ENCODE measurements at regions not wholly inside any gene's neighbourhood (a gene's known extent, or its start where the extent isn't known, plus 50 kb on each side); places are given as distances from the start of the nearest gene placed in this dataset.
"Not testable (repeated sequence)": the region's sequence is repeated elsewhere in the genome, so short reads cannot be mapped to it uniquely, and the experiment has no call there.

DNA sequence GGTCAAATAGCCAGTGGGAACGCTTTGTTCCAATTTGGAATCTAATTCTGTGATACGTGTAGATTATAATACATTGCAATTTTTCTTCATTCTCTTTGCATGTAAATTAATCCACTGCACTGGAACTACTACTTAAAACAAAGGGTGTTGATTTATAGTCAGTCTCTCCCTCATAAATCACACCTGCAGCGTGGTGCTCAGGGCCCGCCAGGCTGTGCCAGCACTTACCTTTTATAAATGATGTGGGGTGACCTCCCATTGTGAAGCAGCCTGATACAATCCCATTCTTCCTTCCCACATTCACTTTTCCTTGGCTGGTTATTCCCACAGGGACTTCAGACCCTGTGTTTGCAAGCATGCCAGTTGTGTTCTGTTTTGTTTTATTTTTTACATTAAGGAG lies 302.3 kb upstream of the ID2 start:
- Histone ChIP-seq H3K9me3 (ENCODE audit: control insufficient read depth in 2 of 2, low read length in 2 of 2) (no peaks in the 10 kb centered on the region), H3K4me1 (ENCODE audit: control insufficient read depth, insufficient read depth, low read length) (no peaks in the 10 kb centered on the region), H3K27me3 (ENCODE audit: control insufficient read depth in 1 of 2, insufficient read depth in 2 of 2, low read length in 2 of 2) (no peaks in the 10 kb centered on the region), H3K9ac (ENCODE audit: low read length in 2 of 2) (no peak overlapping the region), H3K4me3 (ENCODE audit: low read length in 2 of 2) (no peak overlapping the region), H3K36me3 (ENCODE audit: control insufficient read depth in 2 of 2, insufficient read depth in 2 of 2, low read length in 2 of 2) (no peaks in the 10 kb centered on the region), H3K27ac (ENCODE audit: low read length) (no peak overlapping the region)

- Histone ChIP-seq H3K27me3 (ENCODE audit: control insufficient read depth in 1 of 2, insufficient read depth in 2 of 2, low read length in 2 of 2) (no peaks in the 10 kb centered on the region), H3K27ac (ENCODE audit: low read length) (no peak overlapping the region), H3K9me3 (ENCODE audit: control insufficient read depth in 2 of 2, low read length in 2 of 2) (no peaks in the 10 kb centered on the region), H3K9ac (ENCODE audit: low read length in 2 of 2) (no peak overlapping the region), H3K36me3 (ENCODE audit: control insufficient read depth in 2 of 2, insufficient read depth in 2 of 2, low read length in 2 of 2) (no peaks in the 10 kb centered on the region), H3K4me1 (ENCODE audit: control insufficient read depth, insufficient read depth, low read length) (no peaks in the 10 kb centered on the region), H3K4me3 (ENCODE audit: low read length in 2 of 2) (no peak overlapping the region)
These were observed 301.8 kb upstream of the ID2 start for GRCh38 chr2:8380026-8380425.

DNA sequence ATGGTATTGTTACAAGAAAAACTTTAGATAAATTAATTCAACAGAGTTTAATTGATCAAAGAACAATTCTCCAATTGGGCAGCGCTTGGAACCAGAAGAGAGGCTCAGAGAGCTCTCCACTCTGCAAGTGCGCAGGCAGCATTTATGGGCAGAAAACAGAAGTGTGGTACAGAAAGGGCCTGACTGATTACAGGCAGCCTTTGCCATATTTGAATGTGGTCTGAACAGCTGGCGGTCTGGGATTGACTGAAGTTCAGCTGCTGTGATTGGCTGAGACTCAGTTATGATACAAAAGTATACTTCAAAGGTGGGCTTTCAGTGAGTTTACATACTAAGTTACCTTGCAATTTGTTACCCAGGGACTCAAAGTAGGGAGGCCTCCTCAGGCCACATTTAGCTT lies 301.3 kb upstream of the ID2 start:
- no peak overlapping the region for H3K9ac ChIP-seq (ENCODE audit: low read length in 2 of 2)
- H3K4me3 ChIP-seq (ENCODE audit: low read length in 2 of 2): no peak overlapping the region
- H3K36me3 ChIP-seq (ENCODE audit: control insufficient read depth in 2 of 2, insufficient read depth in 2 of 2, low read length in 2 of 2): no peaks in the 10 kb centered on the region
- H3K27me3 ChIP-seq (ENCODE audit: control insufficient read depth in 1 of 2, insufficient read depth in 2 of 2, low read length in 2 of 2): no peaks in the 10 kb centered on the region
- H3K9me3 ChIP-seq (ENCODE audit: control insufficient read depth in 2 of 2, low read length in 2 of 2): no peaks in the 10 kb centered on the region
- no peak overlapping the region for H3K27ac ChIP-seq (ENCODE audit: low read length)
- no peaks in the 10 kb centered on the region for H3K4me1 ChIP-seq (ENCODE audit: control insufficient read depth, insufficient read depth, low read length)

DNA sequence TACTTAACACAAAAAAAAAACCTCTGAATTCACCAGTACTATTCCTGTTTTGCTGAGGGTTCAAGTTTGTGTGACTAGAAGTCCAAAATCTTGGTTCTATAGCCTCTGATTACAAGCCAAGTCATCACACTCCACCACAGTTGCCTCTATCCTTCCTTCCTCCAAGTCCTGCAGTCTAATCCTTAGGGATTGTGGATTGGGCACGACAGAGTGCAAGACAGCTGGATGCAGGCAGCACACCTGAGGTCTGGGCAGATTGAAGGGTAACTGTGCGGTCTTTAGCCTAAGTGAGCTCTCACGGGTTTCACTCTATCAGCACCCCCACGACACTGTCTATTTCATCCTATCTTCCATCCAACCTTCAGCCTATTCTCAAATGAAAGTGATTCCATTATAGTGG lies 299.4 kb upstream of the ID2 start:
- no peak overlapping the region for H3K4me3 ChIP-seq (ENCODE audit: low read length in 2 of 2)

DNA sequence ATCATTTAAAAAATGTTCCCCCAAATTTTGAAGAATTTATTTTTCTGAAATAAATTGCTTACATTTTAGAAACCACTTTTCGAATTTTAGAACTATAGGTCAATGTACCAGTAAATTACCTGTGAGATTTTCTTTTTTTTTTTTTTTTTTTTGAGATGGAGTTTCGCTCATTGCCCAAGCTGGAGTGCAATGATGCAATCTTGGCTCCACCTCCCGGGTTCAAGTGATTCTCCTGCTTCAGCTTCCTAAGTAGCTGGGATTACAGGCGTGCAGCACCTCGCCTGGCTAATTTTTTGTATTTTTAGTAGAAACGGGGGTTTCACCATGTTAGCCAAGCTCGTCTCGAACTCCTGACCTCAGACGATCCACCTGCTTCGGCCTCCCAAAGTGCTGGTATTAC lies 295.1 kb upstream of the ID2 start:
- H3K27me3 ChIP-seq (ENCODE audit: control insufficient read depth in 1 of 2, insufficient read depth in 2 of 2, low read length in 2 of 2); H3K9ac ChIP-seq (ENCODE audit: low read length in 2 of 2); H3K36me3 ChIP-seq (ENCODE audit: control insufficient read depth in 2 of 2, insufficient read depth in 2 of 2, low read length in 2 of 2); H3K4me1 ChIP-seq (ENCODE audit: control insufficient read depth, insufficient read depth, low read length); H3K27ac ChIP-seq (ENCODE audit: low read length); H3K4me3 ChIP-seq (ENCODE audit: low read length in 2 of 2); H3K9me3 ChIP-seq (ENCODE audit: control insufficient read depth in 2 of 2, low read length in 2 of 2): not testable (repeated sequence)

More for the DNA sequence above, 299.4 kb upstream of the ID2 start:
- Histone ChIP-seq H3K9me3 (ENCODE audit: control insufficient read depth in 2 of 2, low read length in 2 of 2) (no peaks in the 10 kb centered on the region), H3K36me3 (ENCODE audit: control insufficient read depth in 2 of 2, insufficient read depth in 2 of 2, low read length in 2 of 2) (no peaks in the 10 kb centered on the region), H3K27ac (ENCODE audit: low read length) (no peak overlapping the region), H3K4me1 (ENCODE audit: control insufficient read depth, insufficient read depth, low read length) (no peaks in the 10 kb centered on the region), H3K9ac (ENCODE audit: low read length in 2 of 2) (no peak overlapping the region), H3K27me3 (ENCODE audit: control insufficient read depth in 1 of 2, insufficient read depth in 2 of 2, low read length in 2 of 2) (no peaks in the 10 kb centered on the region)

GRCh38 chr2:8388781-8389180 lies 293.1 kb upstream of the ID2 start:
- peaks cover 0 to 2% of the 10 kb centered on the region in 2 donors for H3K9me3 ChIP-seq (ENCODE audit: control insufficient read depth in 2 of 2, low read length in 2 of 2)
- H3K9ac ChIP-seq (ENCODE audit: low read length in 2 of 2): no peak overlapping the region
- no peak overlapping the region for H3K27ac ChIP-seq (ENCODE audit: low read length)
- H3K4me3 ChIP-seq (ENCODE audit: low read length in 2 of 2): no peak overlapping the region
- no peaks in the 10 kb centered on the region for H3K27me3 ChIP-seq (ENCODE audit: control insufficient read depth in 1 of 2, insufficient read depth in 2 of 2, low read length in 2 of 2)
- H3K36me3 ChIP-seq (ENCODE audit: control insufficient read depth in 2 of 2, insufficient read depth in 2 of 2, low read length in 2 of 2): no peaks in the 10 kb centered on the region
- H3K4me1 ChIP-seq (ENCODE audit: control insufficient read depth, insufficient read depth, low read length): no peaks in the 10 kb centered on the region

- no peak overlapping the region for H3K9ac ChIP-seq (ENCODE audit: low read length in 2 of 2)
- peaks cover 0 to 2% of the 10 kb centered on the region in 2 donors for H3K9me3 ChIP-seq (ENCODE audit: control insufficient read depth in 2 of 2, low read length in 2 of 2)
- no peak overlapping the region for H3K4me3 ChIP-seq (ENCODE audit: low read length in 2 of 2)
- no peaks in the 10 kb centered on the region for H3K36me3 ChIP-seq (ENCODE audit: control insufficient read depth in 2 of 2, insufficient read depth in 2 of 2, low read length in 2 of 2)
- H3K4me1 ChIP-seq (ENCODE audit: control insufficient read depth, insufficient read depth, low read length): no peaks in the 10 kb centered on the region
- no peak overlapping the region for H3K27ac ChIP-seq (ENCODE audit: low read length)
- no peaks in the 10 kb centered on the region for H3K27me3 ChIP-seq (ENCODE audit: control insufficient read depth in 1 of 2, insufficient read depth in 2 of 2, low read length in 2 of 2)
These were observed 292.3 kb upstream of the ID2 start for GRCh38 chr2:8389431-8390108.

GRCh38 chr2:8391126-8391525 lies 290.7 kb upstream of the ID2 start:
- Histone ChIP-seq H3K27me3 (ENCODE audit: control insufficient read depth in 1 of 2, insufficient read depth in 2 of 2, low read length in 2 of 2) (no peaks in the 10 kb centered on the region), H3K9ac (ENCODE audit: low read length in 2 of 2) (no peak overlapping the region), H3K4me3 (ENCODE audit: low read length in 2 of 2) (no peak overlapping the region), H3K36me3 (ENCODE audit: control insufficient read depth in 2 of 2, insufficient read depth in 2 of 2, low read length in 2 of 2) (no peaks in the 10 kb centered on the region), H3K27ac (ENCODE audit: low read length) (no peak overlapping the region), H3K4me1 (ENCODE audit: control insufficient read depth, insufficient read depth, low read length) (no peaks in the 10 kb centered on the region), H3K9me3 (ENCODE audit: control insufficient read depth in 2 of 2, low read length in 2 of 2) (peaks cover 0 to 2% of the 10 kb centered on the region in 2 donors)

GRCh38 chr2:8391584-8391983 lies 290.3 kb upstream of the ID2 start:
- Histone ChIP-seq H3K27ac (ENCODE audit: low read length) (no peak overlapping the region), H3K4me3 (ENCODE audit: low read length in 2 of 2) (no peak overlapping the region), H3K4me1 (ENCODE audit: control insufficient read depth, insufficient read depth, low read length) (no peaks in the 10 kb centered on the region), H3K9ac (ENCODE audit: low read length in 2 of 2) (no peak overlapping the region), H3K27me3 (ENCODE audit: control insufficient read depth in 1 of 2, insufficient read depth in 2 of 2, low read length in 2 of 2) (no peaks in the 10 kb centered on the region), H3K36me3 (ENCODE audit: control insufficient read depth in 2 of 2, insufficient read depth in 2 of 2, low read length in 2 of 2) (no peaks in the 10 kb centered on the region), H3K9me3 (ENCODE audit: control insufficient read depth in 2 of 2, low read length in 2 of 2) (peaks cover 0 to 2% of the 10 kb centered on the region in 2 donors)

- Histone ChIP-seq H3K9me3 (ENCODE audit: control insufficient read depth in 2 of 2, low read length in 2 of 2) (peaks cover 0 to 2% of the 10 kb centered on the region in 2 donors), H3K4me3 (ENCODE audit: low read length in 2 of 2) (no peak overlapping the region), H3K36me3 (ENCODE audit: control insufficient read depth in 2 of 2, insufficient read depth in 2 of 2, low read length in 2 of 2) (no peaks in the 10 kb centered on the region), H3K9ac (ENCODE audit: low read length in 2 of 2) (no peak overlapping the region), H3K4me1 (ENCODE audit: control insufficient read depth, insufficient read depth, low read length) (no peaks in the 10 kb centered on the region), H3K27ac (ENCODE audit: low read length) (no peak overlapping the region), H3K27me3 (ENCODE audit: control insufficient read depth in 1 of 2, insufficient read depth in 2 of 2, low read length in 2 of 2) (no peaks in the 10 kb centered on the region)
These were observed 289.6 kb upstream of the ID2 start for GRCh38 chr2:8392098-8392866.

- no peak overlapping the region for H3K9ac ChIP-seq (ENCODE audit: low read length in 2 of 2)
- no peaks in the 10 kb centered on the region for H3K27me3 ChIP-seq (ENCODE audit: control insufficient read depth in 1 of 2, insufficient read depth in 2 of 2, low read length in 2 of 2)
- no peak overlapping the region for H3K4me3 ChIP-seq (ENCODE audit: low read length in 2 of 2)
- H3K9me3 ChIP-seq (ENCODE audit: control insufficient read depth in 2 of 2, low read length in 2 of 2): no peaks in the 10 kb centered on the region
- H3K4me1 ChIP-seq (ENCODE audit: control insufficient read depth, insufficient read depth, low read length): no peaks in the 10 kb centered on the region
- no peak overlapping the region for H3K27ac ChIP-seq (ENCODE audit: low read length)
- no peaks in the 10 kb centered on the region for H3K36me3 ChIP-seq (ENCODE audit: control insufficient read depth in 2 of 2, insufficient read depth in 2 of 2, low read length in 2 of 2)
These were observed 288.4 kb upstream of the ID2 start for GRCh38 chr2:8393506-8393905.

Data from stomach smooth muscle (tissue), 2 donors.